NCI-H748 (cell line): ENCODE measurements at regions not wholly inside any gene's neighbourhood (a gene's known extent, or its start where the extent isn't known, plus 50 kb on each side); places are given as distances from the start of the nearest gene placed in this dataset.
"Not testable (repeated sequence)": the region's sequence is repeated elsewhere in the genome, so short reads cannot be mapped to it uniquely, and the experiment has no call there.

Source experiments
- DNase-seq: peaks from one replicate; lab custom pipeline; 2025; ENCODE audit not compliant: unreplicated experiment; lab: John Stamatoyannopoulos, UW

GRCh38 chr5:117357886-117358285 lies 783.3 kb upstream of the SEMA6A start:
- DNase-seq: no peak

DNA sequence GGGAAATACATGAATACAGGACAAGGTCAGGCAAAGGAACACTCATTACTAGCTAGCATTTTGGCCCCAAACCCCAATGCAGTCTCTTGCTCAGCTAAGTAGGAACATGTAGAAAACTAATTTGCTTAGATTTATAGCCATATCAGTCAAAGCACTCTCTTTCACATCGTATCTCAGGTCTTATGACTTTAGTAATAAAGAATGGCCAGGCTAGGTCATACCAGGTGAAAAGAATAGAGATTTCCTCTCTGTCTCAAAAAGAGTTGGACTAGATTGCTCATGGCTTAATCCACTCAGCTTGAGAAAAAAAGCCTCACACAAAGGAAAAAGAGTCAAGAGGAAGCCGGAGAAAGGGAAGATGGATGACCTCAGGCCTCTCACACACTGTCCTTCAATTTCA lies 772.7 kb upstream of the SEMA6A start:
- no peak for DNase-seq

- peak; percentile 59 for DNase-seq
Observed at GRCh38 chr5:117343726-117344125, 769.1 kb upstream of the SEMA6A start.

DNA sequence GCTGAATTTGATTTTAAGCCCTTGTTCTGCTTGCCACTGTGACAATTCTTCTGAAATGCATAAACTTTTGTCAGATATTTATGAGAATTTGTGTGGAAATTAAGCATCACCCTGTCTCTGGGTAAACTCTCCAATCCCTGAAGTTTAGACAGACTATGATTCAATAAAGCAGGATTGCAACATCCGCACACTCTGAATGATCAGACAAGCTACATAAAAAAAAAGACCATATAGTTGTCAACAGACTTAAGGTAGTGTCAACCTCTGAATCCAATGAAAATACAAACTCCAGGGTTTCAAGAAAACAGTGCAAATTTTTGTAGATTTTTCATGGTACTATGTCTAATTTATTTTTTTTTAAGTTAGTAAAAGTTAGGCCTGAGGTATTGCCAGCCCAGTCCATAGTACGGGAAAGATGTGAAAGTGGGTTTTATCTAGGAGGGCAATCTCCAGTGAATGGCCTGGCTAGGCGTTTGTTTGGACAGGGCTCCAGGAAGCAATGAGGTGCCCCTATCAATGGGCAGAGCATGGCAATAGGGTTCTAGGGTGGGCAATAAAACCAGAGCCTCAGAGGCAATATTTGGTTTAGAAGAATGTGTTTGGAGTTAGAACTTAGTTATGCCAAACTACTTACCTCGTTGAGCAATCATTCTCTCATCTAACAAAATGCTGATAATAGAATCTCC lies 762.6 kb upstream of the SEMA6A start:
- no peak for DNase-seq

- no peak for DNase-seq
Observed at GRCh38 chr5:117336208-117336607, 761.6 kb upstream of the SEMA6A start.

- no peak for DNase-seq
Observed at GRCh38 chr5:117333011-117333410, 758.4 kb upstream of the SEMA6A start.

DNA sequence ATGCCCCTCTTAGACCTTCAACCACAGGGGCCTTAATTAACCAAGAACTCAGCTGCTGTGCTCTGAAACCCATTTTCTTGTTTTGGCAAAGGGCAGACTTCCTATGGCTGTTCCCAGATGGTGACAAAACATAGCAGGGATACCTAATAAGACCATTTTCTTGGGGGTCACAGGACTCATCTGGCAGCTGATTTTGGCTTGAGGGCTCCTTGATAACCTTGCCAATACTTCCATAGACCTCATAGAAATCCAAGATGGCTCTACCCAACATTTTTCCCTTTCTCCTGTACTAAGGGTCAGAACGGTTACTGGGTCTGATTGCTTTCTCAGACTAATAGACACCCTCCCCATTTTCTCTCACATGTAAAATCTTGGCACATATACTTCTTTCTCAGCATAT lies 757.7 kb upstream of the SEMA6A start:
- DNase-seq: no peak

- DNase-seq: no peak
Observed at GRCh38 chr5:117327511-117327910, 752.9 kb upstream of the SEMA6A start.

- DNase-seq: no peak
Observed at GRCh38 chr5:117326997-117327396, 752.4 kb upstream of the SEMA6A start.

GRCh38 chr5:117318528-117318927 lies 743.9 kb upstream of the SEMA6A start:
- no peak for DNase-seq

DNA sequence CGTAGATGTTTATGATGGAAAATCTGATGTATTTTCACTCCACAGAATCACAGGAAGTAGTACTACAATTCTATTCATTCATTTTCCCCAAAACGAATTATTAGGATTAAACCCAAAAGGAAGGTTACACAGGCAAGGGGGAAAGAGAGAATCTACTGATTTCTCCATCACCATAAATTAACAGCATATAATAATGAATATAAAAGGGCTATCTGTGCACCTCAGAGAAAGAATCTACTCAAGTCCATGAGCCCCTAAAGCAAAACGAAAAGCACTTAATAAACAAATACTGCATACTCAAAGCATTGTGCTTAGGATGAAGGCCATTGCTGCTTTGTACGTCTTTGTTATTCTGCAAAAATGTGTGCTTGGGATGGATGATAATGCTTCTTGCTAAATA lies 740.5 kb upstream of the SEMA6A start:
- DNase-seq: no peak

GRCh38 chr5:117304512-117305107 lies 730.0 kb upstream of the SEMA6A start:
- not testable (repeated sequence) for DNase-seq

- DNase-seq: no peak
Observed at GRCh38 chr5:117302949-117303348, 728.3 kb upstream of the SEMA6A start.

- DNase-seq: no peak
Observed at GRCh38 chr5:117302473-117302872, 727.9 kb upstream of the SEMA6A start.

- no peak for DNase-seq
Observed at GRCh38 chr5:117299936-117300328, 725.3 kb upstream of the SEMA6A start.

DNA sequence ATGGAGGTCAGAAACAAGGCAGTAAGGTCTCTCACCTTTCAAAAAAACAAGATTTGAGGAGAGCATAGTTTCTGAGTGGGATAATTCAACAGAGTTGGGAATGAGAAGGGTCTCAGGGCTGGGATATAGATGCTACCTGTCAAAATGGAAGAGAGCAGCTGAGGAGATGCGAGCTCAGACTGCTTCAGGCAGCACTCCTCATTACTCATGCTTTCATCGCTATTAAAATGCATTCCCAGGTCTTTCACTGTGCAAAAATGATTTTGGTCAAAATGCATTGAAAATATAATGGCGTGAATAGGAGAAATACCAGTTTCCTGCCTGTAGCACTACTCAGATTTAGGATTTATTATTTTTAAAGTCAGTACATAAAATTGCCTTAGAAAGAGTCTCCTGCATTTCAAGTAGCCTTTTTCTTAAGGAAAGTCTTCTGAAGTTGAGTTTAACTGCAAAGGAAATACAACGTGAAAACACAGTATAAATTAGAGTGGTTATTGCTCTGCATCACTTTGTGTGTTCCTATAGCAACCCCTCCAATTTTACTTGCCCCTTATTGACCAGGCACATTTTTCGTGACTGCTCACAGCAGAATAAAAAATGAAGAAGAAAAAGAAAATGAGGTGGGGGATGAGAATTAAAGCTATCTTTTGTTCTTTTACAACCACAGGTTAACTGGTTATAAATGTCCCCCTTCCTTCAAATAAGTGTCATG lies 724.8 kb upstream of the SEMA6A start:
- DNase-seq: no peak

GRCh38 chr5:117296872-117297271 lies 722.2 kb upstream of the SEMA6A start:
- no peak for DNase-seq

GRCh38 chr5:117295941-117296340 lies 721.3 kb upstream of the SEMA6A start:
- DNase-seq: no peak

GRCh38 chr5:117286813-117287212 lies 712.2 kb upstream of the SEMA6A start:
- no peak for DNase-seq

- DNase-seq: no peak
Observed at GRCh38 chr5:117271656-117272055, 697.0 kb upstream of the SEMA6A start.

DNA sequence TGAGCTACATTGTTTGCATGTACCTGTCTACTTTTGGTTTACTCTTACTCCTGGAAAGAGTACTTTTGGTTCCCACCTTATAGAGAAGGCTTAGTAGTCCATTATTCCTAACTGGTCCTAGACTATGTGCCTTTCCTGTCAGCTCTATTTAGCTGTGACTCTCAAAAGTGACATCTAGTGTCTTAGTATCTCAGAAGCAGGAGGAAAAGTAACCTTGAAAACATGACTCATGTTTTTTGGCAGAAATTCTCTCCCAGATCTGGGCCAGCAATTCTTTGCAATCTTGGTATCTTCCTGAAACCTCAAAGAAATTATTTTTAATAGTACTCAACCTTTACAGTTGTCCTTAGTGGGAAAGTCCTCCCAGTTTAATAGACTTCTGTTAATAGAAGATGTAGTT lies 691.7 kb upstream of the SEMA6A start:
- DNase-seq: no peak

DNA sequence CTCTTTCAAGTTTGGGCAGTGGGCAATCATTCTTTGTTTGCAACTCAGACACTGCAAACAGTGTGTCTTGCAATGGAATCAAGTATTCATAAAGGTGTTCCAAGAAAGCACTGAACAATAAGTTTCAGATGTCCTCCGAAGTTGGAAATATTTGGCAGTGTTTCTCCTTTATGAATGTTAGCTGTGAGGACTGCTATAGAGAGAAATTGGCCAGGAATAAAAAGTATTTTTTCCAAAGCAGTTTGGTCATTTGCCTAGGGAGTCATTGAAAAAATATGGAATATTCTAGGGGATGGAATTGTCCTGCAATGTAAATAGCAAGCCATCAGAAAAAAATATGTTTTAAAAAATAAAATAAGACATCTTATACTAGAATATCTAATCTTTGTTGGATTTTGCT lies 688.6 kb upstream of the SEMA6A start:
- DNase-seq: no peak
